HK-2 (cell line): ENCODE measurements at regions not wholly inside any gene's neighbourhood (a gene's known extent, or its start where the extent isn't known, plus 50 kb on each side); places are given as distances from the start of the nearest gene placed in this dataset.
A peak's percentile ranks its signal among the peaks of the same experiment; 100 is the strongest.

Source experiments
- DNase-seq: peaks from one replicate; pipeline ENCODE4 v3.0.0-alpha.2; 2018; ENCODE audit not compliant: unreplicated experiment

GRCh38 chr2:12795851-12796250, 79.1 kb downstream of the TRIB2 start:
- DNase-seq = no peak

DNA sequence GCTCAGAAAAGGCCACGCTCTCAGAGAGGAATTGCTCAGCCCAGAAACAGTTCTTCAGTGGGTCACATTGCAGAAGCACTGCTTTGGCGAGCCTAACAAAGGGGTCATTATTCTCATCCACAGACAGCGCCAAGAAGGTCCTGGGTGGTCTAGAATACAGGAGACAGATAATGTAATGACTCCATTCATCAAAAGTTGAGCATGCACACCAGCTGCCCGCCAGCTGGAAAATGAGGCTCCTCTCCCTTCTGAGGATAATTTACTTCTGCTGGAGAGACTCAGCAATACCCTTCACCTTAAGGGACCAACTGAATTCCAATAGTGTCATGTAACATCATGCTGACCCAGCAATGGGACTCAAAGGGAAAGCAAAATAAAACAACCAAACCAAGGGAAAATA, 79.9 kb downstream of the TRIB2 start:
- no peak for DNase-seq

- DNase-seq = no peak
Measured at GRCh38 chr2:12797815-12798214, 81.1 kb downstream of the TRIB2 start.

GRCh38 chr2:12803607-12804006, 86.9 kb downstream of the TRIB2 start:
- no peak for DNase-seq

- DNase-seq = no peak
Measured at GRCh38 chr2:12804091-12804856, 87.5 kb downstream of the TRIB2 start.

DNA sequence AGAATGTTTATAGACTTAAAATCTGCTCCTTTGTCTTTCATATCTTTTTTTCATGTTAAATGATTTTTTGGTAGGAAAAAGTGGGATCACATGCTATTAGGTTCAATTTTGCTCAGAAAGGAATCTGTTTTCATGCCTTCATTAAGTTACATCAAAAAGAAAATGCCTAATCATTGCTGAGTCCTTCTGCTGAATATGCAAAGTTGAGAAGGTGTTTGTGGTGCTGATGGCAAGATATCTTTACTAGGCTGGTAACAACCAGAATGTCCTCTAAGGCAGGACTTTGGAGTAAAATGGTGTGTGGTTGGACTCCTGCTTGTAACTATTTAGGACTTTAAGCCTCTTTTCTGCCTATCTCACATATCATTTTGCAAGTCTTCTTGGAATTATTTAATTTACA, 88.3 kb downstream of the TRIB2 start:
- DNase-seq = no peak

- DNase-seq = no peak
Measured at GRCh38 chr2:12806549-12807242, 90.0 kb downstream of the TRIB2 start.

GRCh38 chr2:12807907-12808810, 91.4 kb downstream of the TRIB2 start:
- DNase-seq = no peak

DNA sequence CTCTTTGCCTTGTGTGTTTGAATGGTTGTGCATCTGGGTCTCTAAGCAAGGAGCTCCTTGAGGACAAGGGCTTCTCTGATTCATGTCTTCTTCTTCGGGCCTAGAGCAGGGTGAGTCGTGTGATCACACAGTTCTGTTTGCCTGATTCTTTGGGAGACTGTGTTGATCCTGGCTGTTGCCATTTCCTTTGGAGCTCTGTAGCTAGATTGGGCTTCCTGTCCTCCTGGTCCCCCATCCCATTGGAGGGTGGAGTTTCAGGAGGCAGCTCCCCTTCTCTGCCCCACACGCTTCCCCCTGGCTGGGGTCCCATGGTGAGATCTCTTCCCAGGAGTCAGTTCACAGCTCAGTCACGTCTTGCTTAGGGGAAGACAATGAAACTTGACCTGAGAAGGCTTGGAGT, 92.8 kb downstream of the TRIB2 start:
- DNase-seq = no peak

DNA sequence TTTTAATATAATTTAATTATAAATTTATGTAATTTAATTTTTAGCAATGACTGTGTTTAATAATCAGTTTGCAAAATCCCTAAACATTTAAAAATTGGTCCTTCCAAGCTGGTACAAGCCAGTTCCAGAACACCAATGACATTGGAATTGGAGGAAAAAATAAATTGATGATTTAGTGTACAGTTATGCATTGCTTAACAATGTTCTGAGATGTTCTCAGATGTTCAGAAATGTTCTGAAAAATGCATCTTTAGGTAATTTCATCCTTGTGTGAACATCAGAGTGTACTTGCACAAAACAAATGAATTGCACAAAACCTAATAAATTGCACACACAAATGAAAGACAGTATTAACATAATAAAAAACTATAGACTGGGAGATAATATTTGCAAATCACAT, 95.2 kb downstream of the TRIB2 start:
- DNase-seq = no peak

DNA sequence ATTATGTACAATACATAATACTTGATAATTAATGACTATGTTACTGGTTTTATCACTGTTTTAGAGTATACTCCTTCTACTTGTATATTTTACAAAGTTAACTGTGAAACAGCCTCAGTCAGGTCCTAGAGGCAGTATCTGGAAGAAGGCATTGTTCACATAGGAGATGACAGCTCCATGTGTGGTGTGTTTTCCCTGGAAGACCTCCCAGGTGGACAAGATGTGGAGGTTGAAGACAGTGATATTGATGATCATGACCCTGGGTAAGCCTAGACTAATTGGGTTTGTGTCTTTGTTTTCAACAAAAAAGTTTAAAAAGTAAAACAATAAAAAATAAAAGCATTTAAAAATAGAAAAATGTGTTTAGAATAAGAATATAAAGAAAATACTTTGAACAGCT, 96.4 kb downstream of the TRIB2 start:
- no peak for DNase-seq

GRCh38 chr2:12816379-12817306, 99.9 kb downstream of the TRIB2 start:
- no peak for DNase-seq

GRCh38 chr2:12817870-12818269, 101.1 kb downstream of the TRIB2 start:
- DNase-seq = no peak

GRCh38 chr2:12818416-12819102, 101.8 kb downstream of the TRIB2 start:
- DNase-seq = no peak

GRCh38 chr2:12819103-12819475, 102.4 kb downstream of the TRIB2 start:
- peak; percentile 10 for DNase-seq

- DNase-seq = no peak
Measured at GRCh38 chr2:12819721-12820120, 103.0 kb downstream of the TRIB2 start.

GRCh38 chr2:12821656-12822055, 104.9 kb downstream of the TRIB2 start:
- DNase-seq = no peak

DNA sequence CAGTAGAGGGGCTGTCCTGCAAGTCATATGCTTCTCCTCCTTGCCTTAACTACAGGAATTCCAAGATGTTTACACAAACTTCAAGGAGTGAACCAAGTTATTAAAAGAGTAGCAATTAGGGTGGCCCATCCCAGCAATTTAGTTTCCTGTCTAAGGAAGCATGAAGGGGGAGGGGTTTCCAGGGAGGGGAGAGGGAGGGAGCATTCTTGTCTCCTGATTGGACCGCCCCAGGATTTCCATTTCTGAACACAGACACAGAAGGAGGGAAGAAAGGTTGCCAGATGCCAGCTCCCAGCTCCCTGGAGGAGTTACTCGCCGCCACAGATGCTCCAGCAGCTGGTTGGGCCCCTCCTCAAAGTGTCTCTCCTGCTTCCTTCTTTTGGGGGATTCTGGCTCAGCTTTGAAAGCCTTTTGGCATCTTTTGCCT, 107.6 kb downstream of the TRIB2 start:
- no peak for DNase-seq

GRCh38 chr2:12824778-12825379, 108.1 kb downstream of the TRIB2 start:
- no peak for DNase-seq

DNA sequence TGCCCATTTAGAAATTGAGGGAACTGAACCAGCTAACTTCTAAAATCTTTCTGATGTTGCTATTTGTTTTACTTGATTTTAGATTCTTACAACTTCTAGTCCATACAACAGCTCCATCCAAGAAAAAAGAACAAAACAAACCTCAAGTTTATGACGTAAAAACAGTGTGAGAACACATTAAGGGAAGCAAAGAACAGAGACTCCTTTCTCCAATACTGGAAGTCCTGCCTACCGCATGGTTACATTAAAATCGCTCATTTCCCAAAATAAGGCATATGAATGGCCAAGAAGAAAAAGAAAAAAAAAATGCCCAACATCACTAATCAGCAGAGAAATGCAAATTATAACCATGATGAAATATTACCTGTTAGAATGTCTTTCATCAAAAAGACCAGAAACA, 110.0 kb downstream of the TRIB2 start:
- no peak for DNase-seq
